Inflammatory macrophage (primary cell): ENCODE measurements at regions not wholly inside any gene's neighbourhood (a gene's known extent, or its start where the extent isn't known, plus 50 kb on each side); places are given as distances from the start of the nearest gene placed in this dataset.
"Not testable (repeated sequence)": the region's sequence is repeated elsewhere in the genome, so short reads cannot be mapped to it uniquely, and the experiment has no call there.

Experiments
- DNase-seq, 2 donors: peaks; one replicate each; pipeline ENCODE4 v3.0.0-alpha.2; 2020 to 2022

DNA sequence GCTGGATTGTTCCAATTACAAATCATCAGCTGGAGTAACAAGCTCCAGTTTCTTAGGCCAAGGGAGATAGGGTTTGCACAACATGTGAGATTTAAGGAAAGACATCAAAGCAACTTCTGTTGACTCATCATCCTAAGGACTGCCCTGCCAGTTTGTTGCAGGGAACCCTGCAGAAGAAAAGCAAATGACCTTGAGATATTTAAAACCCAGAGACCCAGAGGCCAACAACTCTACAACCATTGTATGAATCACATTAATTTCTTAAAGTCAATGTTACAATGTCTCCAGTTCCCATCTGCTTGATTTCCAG is 491.8 kb upstream of the ACVR2A start:
- no peak for DNase-seq

GRCh38 chr2:147352264-147353071 is 492.4 kb upstream of the ACVR2A start:
- no peak for DNase-seq

GRCh38 chr2:147351784-147352183 is 493.0 kb upstream of the ACVR2A start:
- DNase-seq, result no peak

DNA sequence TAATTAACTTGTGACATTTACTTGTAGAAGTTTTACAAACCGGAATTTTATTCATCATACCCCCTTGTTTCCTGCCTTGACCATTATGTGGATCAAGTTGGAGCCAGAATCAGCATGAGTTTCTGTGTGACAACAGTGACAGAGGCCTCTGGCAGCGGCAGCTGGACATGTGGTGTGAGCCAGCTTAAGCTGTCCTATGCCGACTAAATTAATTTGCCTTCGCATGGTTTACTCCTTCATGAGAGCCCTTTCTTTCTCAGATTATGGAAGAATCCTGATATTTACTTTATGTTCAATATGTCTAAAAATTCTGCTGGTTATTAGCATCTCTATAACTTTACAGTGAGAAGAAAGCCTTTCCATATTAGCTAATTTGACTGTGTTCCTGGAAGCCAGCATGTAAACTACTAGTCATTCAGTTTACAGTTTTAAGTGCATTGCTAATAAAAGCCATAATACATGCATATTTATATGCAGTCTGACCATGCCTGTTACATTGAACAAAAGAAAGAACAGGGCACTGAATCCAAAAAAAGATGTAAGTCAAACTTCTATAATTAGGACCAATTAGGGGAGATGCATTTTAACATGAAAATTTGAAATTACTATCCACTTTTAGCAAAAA is 495.8 kb upstream of the ACVR2A start:
- no peak for DNase-seq

DNA sequence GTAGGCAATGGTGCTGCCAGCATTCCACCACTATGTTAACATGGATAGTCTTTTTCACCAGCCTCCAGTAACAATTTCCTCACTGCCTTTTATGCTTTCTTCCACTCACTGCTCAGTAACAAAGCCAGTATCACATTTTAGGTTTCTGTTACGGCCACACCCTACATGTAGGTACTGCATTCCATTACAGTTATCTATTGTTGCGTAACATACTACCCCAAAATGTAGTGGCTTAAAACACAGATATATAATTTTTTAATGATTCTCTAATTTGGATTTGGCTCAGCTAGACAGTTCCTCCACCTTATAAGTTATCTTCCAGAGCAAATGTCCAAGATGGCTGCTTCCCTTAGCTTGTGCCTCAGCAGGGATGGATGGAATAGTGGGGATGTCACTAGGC is 498.7 kb upstream of the ACVR2A start:
- no peak for DNase-seq

DNA sequence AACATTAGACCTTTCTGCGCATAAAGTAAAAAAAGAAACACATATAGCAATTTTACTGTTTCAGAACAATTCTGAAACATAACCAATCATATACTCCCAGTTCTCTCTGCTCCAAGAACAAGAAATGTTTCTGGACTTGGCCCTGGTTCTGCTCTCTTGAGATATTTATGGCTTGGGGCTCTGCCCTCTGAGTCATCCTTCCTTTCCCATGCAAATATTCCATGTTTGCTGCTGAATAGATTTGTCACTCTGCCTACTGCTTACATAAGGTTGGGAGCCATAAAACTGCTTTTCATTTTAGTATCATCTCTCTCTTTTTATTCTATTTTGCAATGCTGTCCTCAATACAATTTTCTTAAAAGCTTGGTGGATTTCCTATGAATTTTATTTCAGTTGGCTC is 499.6 kb upstream of the ACVR2A start:
- DNase-seq, result no peak

GRCh38 chr2:147342329-147342728 is 502.5 kb upstream of the ACVR2A start:
- DNase-seq, result no peak

DNA sequence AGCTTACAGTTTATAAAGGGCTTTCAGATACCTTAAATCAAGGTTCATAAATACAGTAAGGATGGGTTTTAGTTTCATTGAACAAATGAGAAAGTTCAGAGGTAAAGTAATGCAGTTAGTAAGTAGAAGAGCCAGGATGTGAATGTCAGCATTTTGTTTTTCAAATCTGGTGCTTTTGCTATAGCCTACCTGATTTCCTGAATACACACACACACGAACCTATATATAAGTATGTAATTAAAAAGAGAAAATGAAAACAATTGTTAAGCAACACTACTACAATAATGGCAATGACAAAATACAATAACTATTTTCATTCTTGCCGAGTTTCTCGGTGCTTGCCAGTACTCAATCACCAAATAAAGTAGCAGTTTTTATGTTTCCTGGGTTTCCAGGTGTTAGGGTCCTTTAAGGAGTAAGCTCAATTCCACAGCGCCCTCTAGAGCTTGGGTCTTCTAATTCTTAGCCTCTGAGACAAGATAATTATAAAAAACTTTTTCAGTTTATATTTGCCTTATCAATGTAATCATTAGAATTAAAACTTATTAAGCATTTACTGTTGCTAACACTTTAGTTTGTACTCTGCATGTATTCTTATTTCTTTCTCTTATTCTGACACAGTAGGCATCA is 512.9 kb upstream of the ACVR2A start:
- peak in 1 of 2 donors; percentile 36 for DNase-seq

GRCh38 chr2:147330925-147331324 is 513.9 kb upstream of the ACVR2A start:
- no peak for DNase-seq

DNA sequence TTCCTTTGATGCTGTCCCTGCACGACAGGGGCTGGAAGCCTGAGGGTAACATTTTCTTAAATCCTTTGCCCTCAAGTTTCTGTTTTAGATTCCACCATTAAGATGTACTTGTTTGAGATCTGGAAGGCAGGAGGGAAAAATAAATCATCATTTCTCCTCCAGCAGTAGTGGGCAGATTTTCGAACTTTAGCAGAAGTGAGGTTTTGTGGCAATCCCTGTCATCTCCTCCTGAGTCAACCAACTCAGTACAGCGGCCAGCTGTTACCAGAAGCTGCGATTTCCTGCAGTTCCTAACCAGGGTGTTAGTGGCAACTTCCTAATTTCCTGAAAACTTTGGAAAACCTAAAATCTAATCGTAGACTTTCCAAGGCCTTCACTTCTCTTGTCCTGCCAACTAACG is 517.2 kb upstream of the ACVR2A start:
- peak; percentile 56 to 71 for DNase-seq

DNA sequence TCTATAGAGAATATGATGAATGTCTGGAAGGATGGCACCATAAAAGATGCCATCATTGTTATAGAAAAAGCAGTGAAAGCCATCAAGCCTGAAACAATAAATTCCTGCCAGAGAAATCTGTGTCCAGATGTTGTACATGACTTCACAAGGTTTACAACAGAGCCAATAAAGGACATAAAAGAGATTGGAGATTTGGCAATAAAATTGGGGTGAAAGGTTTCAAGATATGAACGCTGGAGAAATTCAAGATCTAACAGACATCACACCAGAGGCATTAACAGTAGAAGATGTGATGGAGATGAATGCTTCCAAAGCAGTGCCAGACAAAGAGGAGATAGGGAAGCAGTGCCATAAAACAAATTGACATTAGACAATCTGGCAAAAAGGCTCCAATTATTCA is 518.8 kb upstream of the ACVR2A start:
- no peak for DNase-seq

DNA sequence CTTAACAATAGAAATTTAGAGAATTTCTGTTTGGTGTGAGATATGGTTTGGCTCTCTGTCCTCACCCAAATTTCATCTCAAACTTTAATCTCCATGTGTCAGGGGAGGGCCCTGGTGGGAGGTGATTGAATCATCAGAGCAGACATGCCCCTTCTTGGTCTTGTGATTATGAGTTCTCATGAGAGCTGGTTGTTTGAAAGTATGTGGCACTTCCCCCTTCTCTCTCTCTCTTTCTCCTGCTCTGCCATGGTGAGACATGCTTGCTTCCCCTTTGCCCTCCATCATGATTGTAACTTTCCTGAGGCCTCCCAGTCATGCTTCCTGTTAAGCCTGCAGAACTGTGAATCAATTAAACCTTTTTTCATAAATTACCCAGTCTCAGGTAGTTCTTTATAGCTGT is 524.7 kb upstream of the ACVR2A start:
- peak; percentile 41 to 53 for DNase-seq

DNA sequence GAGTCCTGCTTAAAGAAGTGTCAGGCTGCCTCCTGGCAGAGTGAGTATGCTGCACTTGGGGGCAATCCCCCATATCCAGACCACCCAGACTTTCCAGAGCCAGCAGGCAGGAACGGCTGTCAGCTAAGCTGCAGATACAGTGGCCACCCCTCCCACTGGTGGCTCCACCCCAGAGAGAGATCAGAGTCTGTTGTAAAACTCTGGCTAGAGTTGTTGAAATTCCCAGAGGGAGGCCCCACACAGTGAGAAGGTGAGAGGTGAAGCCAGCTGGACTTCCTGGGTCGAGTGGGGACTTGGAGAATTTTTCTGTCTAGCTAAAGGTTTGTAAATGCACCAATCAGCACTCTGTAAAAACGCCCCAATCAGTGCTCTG is 533.8 kb upstream of the ACVR2A start:
- DNase-seq, result no peak

DNA sequence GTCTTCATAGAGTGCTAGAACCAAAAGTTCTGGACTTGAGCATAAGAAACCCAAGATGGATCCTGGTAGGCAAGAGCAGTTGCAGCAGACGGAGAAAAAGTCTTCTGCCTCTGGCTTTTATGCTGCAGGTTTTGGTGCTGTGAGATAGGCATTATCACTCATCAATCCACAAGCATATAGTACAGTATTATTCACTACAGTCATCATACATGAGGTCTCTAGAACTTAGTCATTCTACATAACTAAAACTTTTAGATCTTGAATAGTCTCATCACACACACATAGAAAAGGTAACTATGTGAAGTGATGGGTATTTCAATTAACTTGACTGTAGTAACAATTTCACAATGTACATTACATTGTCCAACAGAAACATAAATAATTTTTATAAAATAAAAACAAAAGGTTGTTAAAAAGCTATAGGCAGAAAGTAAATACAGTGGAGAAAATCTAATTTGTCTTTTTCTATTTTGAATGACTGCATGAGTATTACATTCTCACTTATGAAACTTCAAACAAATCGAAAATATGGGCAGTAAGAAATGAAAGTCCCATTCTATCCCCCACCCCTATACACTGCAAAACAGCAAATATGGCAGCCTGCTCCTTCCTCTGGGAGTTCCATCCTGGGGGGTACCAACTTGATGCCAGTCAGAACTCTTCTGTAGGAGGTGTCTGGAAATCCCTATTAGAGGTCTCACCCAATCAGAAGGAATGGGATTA is 534.3 kb upstream of the ACVR2A start:
- no peak for DNase-seq

- no peak for DNase-seq
Measured at GRCh38 chr2:147297820-147298219, 547.0 kb upstream of the ACVR2A start.

DNA sequence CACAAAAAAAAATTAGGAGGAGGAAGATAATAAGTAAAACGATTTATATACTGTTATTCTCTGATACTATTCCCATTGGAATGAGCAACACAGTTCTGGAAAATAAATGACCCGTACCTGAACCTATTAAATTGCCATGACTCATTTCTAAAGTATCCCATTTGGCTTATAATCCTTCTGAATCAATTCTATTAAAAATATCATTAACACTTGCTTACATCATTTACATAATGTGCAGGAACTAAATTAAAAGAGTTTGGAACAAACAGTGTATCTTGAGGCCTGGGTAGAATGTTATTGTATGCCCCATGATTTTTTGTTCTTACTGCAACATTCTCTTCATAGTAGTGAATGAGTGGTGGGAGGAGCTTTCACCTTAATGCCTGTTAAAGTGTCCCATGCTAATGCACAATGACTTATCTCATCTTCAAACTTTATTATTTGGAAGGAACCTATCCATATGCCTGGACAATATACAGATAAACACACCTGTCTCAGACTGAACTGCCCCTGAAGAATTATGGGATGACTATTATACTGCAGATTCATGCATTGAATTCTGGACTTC is 549.9 kb upstream of the ACVR2A start:
- no peak for DNase-seq

GRCh38 chr2:147293991-147294824 is 550.6 kb upstream of the ACVR2A start:
- DNase-seq, result no peak

- DNase-seq, result no peak
Measured at GRCh38 chr2:147288131-147288530, 556.7 kb upstream of the ACVR2A start.

DNA sequence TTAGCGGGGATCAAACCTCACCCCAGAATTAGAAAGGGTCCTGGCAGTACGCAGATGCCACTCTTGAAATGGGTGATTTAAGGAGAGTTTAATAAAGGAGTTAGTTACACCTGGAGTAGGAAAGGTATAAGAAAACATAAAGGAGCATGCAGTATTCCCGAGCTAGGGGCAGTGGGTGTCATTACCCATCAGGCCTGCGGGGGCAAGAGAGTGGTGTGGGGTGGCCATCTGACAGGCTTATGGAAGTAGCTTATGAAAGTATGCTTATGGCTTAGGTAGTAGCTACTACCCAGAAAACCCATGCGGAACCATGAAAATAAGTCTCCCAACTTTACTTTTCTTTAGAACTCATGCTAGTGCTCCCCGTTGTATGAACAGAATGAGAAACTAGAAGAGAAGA is 568.9 kb upstream of the ACVR2A start:
- no peak for DNase-seq

DNA sequence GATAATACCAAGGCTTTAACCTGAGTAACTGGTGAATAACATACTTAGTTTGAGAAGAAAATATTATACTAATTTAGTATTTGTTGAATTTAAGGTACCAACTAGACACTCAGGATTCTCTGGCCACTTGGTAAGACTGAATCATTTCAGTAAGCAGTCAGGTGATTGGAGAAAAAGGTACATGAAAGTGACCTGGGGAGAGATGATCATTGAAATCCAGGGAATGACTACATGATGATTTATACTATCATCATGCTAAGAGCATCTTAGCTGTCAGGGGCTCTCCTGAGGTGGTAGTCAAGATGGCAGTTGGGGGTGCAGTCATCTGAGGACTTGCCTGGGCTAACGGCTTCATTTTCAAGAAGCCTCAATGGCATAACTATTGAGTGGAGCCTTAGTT is 571.2 kb upstream of the ACVR2A start:
- DNase-seq, result no peak

DNA sequence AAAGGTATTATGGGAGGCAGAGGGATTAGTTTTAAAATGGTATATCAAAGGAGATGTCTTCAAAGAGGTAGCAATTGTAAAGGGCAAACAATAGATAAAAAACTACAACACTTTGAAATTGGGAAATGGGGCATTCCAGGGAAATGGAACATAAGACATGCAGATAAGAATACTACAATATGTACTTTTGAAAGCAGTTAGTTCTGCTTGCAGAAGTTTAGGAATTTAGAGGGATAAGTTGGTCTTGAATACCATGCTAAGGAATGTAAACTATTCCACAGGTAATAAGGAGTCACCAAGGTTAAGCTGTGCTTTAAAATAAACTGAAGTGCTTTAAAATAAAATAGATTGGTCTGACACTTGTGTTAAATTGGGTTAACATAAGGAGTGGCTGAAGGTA is 571.7 kb upstream of the ACVR2A start:
- no peak for DNase-seq

DNA sequence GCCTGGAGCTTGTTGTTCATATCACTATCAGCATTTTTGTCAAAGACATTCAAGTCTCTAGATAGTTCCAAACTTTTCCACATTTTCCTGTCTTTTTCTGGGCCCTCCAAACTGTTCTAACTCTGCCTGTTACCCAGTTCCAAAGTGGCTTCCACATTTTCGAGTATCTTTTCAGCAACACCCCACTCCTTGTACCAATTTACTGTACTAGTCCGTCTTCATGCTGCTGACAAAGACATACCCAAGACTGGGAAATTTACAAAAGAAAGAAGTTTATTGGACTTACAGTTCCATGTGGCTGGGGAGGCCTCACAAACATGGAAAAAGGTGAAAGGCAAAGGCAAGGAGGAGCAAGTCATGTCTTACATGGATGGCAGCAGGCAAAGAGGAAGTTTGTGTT is 575.2 kb upstream of the ACVR2A start:
- DNase-seq, result not testable (repeated sequence)
